Astrocyte of the spinal cord (primary cell): ENCODE measurements at regions not wholly inside any gene's neighbourhood (a gene's known extent, or its start where the extent isn't known, plus 50 kb on each side); places are given as distances from the start of the nearest gene placed in this dataset.
"Not testable (repeated sequence)": the region's sequence is repeated elsewhere in the genome, so short reads cannot be mapped to it uniquely, and the experiment has no call there.

Experiments
- DNase-seq: peaks from one replicate; pipeline ENCODE4 v3.0.0; 2011; ENCODE audit warnings: low read depth, low spot score
- H3K4me3 ChIP-seq: 2 replicates; pipeline ENCODE4 v1.5.1; 2011; ENCODE audit warnings: low read depth, mild to moderate bottlenecking, low read length, moderate library complexity
- CTCF ChIP-seq: IDR thresholded peaks from 2 replicates; pipeline ENCODE4 v1.5.1; 2012; ENCODE audit warnings: low read depth, mild to moderate bottlenecking, low read length, inconsistent platforms
- in situ Hi-C: cut with HindIII; loops from 2 replicates; pipeline ENCODE4 v1.10.0; 2017; ENCODE audit warnings: low sequenced_read_pairs

GRCh38 chr10:131577178-131577555, 265.6 kb upstream of the TCERG1L start:
- in situ Hi-C loops, result no loop called here

GRCh38 chr10:131577786-131578471, 266.4 kb upstream of the TCERG1L start:
- no peak for TF ChIP-seq CTCF
- H3K4me3 ChIP-seq, result no peak overlapping the region
- in situ Hi-C loops, result no loop called here
- DNase-seq, result no peak

More at GRCh38 chr10:131577178-131577555, 265.6 kb upstream of the TCERG1L start:
- H3K4me3 ChIP-seq, result no peak overlapping the region
- no peak for DNase-seq
- TF ChIP-seq CTCF, result no peak

- DNase-seq, result no peak
- TF ChIP-seq CTCF, result no peak
- in situ Hi-C loops, result no loop called here
- H3K4me3 ChIP-seq, result no peak overlapping the region
Measured at GRCh38 chr10:131578472-131578970, 267.0 kb upstream of the TCERG1L start.

- in situ Hi-C loops, result no loop called here
- DNase-seq, result no peak
- no peak for TF ChIP-seq CTCF
- no peak overlapping the region for H3K4me3 ChIP-seq
Measured at GRCh38 chr10:131579251-131580071, 267.9 kb upstream of the TCERG1L start.

GRCh38 chr10:131580076-131580652, 268.6 kb upstream of the TCERG1L start:
- H3K4me3 ChIP-seq, result no peak overlapping the region
- TF ChIP-seq CTCF, result no peak
- in situ Hi-C loops, result no loop called here
- no peak for DNase-seq

- no peak overlapping the region for H3K4me3 ChIP-seq
- no peak for TF ChIP-seq CTCF
- in situ Hi-C loops, result no loop called here
- DNase-seq, result no peak
Measured at GRCh38 chr10:131580674-131581073, 269.2 kb upstream of the TCERG1L start.

GRCh38 chr10:131581547-131581946, 270.0 kb upstream of the TCERG1L start:
- H3K4me3 ChIP-seq, in situ Hi-C loops, DNase-seq: not testable (repeated sequence)
